ENCODE measurements at regions not wholly inside any gene's neighbourhood (a gene's known extent, or its start where the extent isn't known, plus 50 kb on each side); places are given as distances from the start of the nearest gene placed in this dataset.

DNA sequence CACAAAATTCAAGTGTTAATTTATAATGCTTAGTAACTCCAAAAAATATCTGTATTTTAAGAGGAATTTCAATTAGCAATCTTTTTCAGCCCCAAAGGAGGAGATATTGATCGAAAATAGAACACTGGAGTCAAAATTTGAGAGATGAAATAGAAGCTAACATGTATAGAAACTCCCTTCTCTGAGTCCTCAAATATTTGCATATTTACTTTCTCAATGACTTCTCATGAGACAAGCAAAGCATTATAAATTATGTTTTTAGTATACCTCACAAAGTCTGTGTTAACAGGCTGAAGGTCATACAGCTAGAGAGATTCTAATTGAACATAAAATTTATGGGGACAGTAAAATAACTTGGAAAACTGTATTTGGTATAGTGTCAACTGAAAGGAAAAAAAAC, 260.5 kb downstream of the GPAM start:
- TF ChIP-seq EP300 (IDR thresholded peaks at IDR 0.05) (no peak), POLR2AphosphoS5 (IDR thresholded peaks at IDR 0.05) (no peak), POLR2A (IDR thresholded peaks at IDR 0.05) (no peak)
- TF ChIP-seq, protein P1, sequence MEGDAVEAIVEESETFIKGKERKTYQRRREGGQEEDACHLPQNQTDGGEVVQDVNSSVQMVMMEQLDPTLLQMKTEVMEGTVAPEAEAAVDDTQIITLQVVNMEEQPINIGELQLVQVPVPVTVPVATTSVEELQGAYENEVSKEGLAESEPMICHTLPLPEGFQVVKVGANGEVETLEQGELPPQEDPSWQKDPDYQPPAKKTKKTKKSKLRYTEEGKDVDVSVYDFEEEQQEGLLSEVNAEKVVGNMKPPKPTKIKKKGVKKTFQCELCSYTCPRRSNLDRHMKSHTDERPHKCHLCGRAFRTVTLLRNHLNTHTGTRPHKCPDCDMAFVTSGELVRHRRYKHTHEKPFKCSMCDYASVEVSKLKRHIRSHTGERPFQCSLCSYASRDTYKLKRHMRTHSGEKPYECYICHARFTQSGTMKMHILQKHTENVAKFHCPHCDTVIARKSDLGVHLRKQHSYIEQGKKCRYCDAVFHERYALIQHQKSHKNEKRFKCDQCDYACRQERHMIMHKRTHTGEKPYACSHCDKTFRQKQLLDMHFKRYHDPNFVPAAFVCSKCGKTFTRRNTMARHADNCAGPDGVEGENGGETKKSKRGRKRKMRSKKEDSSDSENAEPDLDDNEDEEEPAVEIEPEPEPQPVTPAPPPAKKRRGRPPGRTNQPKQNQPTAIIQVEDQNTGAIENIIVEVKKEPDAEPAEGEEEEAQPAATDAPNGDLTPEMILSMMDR (IDR thresholded peaks at IDR 0.05), result no peak
- H3K27ac ChIP-seq, result no peak overlapping the region
- no peaks in the 10 kb centered on the region for H3K4me1 ChIP-seq
- no peak for ATAC-seq (ENCODE audit: low FRiP score in 2 of 2)
- H3K4me3 ChIP-seq, result no peak overlapping the region
- H3K9me3 ChIP-seq, result no peaks in the 10 kb centered on the region
- WGBS, 2 donors, result 55 to 58% methylated on average over 1 of the region's 1 CpG
- H3K36me3 ChIP-seq, result no peaks in the 10 kb centered on the region
- H3K27me3 ChIP-seq, result no peaks in the 10 kb centered on the region
- DNase-seq, result no peak

DNA sequence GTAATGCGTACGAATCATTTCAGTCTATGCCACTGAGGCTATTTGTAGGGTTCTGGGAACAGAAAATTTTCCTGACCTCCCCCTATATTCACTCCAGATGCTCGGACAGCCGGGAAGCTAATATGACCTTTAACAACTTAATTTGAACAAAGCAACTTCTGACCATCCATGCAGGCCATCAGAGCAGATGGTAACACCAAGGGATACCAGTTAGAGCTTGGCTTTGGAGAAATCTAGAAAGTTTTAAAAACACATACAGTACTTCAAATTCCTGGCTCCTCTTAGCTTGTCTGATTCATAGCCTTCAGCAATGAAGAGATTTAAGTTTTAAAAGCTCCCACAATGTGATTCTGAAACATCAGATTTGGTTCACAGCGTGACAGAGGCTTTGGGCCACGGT, 257.3 kb downstream of the GPAM start:
- 77 to 86% methylated on average over 6 of the region's 6 CpGs for WGBS, 2 donors
- TF ChIP-seq EP300 (IDR thresholded peaks at IDR 0.05) (no peak), POLR2A (IDR thresholded peaks at IDR 0.05) (no peak), POLR2AphosphoS5 (IDR thresholded peaks at IDR 0.05) (no peak)
- TF ChIP-seq, protein P1 (IDR thresholded peaks at IDR 0.05), result no peak
- H3K27me3 ChIP-seq, result no peaks in the 10 kb centered on the region
- H3K4me3 ChIP-seq, result no peak overlapping the region
- H3K27ac ChIP-seq, result no peak overlapping the region
- ATAC-seq (ENCODE audit: low FRiP score in 2 of 2), result no peak
- no peaks in the 10 kb centered on the region for H3K36me3 ChIP-seq
- no peaks in the 10 kb centered on the region for H3K9me3 ChIP-seq
- no peaks in the 10 kb centered on the region for H3K4me1 ChIP-seq
- DNase-seq, result no peak

DNA sequence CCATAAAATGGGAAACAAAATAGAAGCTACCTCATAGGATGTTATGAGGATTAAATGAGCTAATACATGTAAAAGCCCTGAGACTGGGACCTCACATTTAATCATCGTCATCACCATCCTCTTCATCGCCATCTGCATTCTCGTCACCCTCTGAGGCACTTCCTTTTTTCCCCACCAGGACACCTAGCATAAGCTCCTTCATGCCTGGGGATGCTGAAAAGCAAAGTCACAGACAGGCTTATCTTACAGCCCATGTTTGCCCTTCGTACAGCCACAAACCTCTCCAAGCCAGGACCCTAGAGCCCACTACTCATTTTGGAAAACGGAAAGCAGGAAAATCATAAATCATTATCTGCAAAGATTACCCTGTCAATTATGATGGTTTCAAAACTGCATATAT, 249.6 kb downstream of the GPAM start:
- WGBS, 2 donors, result 67 to 68% methylated on average over 5 of the region's 5 CpGs
- no peak overlapping the region for H3K27ac ChIP-seq
- H3K4me1 ChIP-seq, result no peaks in the 10 kb centered on the region
- no peak for ATAC-seq (ENCODE audit: low FRiP score in 2 of 2)
- H3K36me3 ChIP-seq, result no peaks in the 10 kb centered on the region
- no peaks in the 10 kb centered on the region for H3K27me3 ChIP-seq
- no peak overlapping the region for H3K4me3 ChIP-seq
- H3K9me3 ChIP-seq, result no peaks in the 10 kb centered on the region
- no peak for DNase-seq
- no peak for TF ChIP-seq POLR2A (IDR thresholded peaks at IDR 0.05)
- no peak for TF ChIP-seq POLR2AphosphoS5 (IDR thresholded peaks at IDR 0.05)
- TF ChIP-seq, protein P1 (IDR thresholded peaks at IDR 0.05), result no peak
- TF ChIP-seq EP300 (IDR thresholded peaks at IDR 0.05), result no peak

DNA sequence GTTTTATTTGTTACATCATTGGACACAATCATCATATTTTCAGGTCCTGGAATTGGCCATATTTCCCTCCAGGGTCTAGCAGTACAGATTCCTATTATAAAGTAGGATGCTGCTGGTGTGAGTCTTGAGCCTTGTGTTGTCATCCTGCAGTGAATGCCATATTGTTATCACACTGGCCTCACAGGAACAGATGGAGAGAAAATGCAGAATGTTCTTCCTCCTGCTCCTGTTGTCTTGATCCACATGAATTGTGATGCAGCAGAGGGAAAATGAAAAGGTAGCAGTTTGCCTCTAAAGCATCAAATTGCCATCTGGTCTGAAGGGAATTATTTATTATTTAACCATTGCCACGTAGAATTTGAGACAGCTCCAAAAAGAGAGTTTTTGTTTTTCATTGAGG, 248.6 kb downstream of the GPAM start:
- no peak for TF ChIP-seq POLR2A (IDR thresholded peaks at IDR 0.05)
- TF ChIP-seq, protein P1 (IDR thresholded peaks at IDR 0.05), result no peak
- no peak for TF ChIP-seq POLR2AphosphoS5 (IDR thresholded peaks at IDR 0.05)
- TF ChIP-seq EP300 (IDR thresholded peaks at IDR 0.05), result no peak
- DNase-seq (no peak), ATAC-seq (ENCODE audit: low FRiP score in 2 of 2) (no peak)
- H3K9me3 ChIP-seq, result no peaks in the 10 kb centered on the region
- no peaks in the 10 kb centered on the region for H3K4me1 ChIP-seq
- H3K27ac ChIP-seq, result no peak overlapping the region
- no peaks in the 10 kb centered on the region for H3K36me3 ChIP-seq
- no peaks in the 10 kb centered on the region for H3K27me3 ChIP-seq
- 81 to 96% methylated on average over 1 of the region's 1 CpG for whole genome bisulfite sequencing, 2 donors
- H3K4me3 ChIP-seq, result no peak overlapping the region

DNA sequence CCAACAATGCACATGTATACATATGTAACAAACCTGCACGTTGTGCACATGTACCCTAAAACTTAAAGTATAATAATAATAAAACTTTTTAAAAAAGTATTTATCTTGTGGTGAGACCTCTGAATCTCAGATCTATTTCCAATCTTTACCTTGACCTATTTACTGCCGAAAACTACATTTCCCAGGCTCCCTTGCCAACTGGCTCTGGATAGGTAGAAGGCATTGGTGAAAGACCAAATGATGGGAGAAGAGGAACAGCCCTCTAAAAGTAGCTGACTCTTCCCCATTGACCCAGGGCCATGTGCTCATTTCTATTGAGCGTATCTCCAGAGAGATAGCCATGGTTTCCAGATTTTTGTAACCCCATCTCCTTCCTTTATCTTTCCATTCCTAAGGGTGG, 247.4 kb downstream of the GPAM start:
- no peak overlapping the region for H3K4me3 ChIP-seq
- no peaks in the 10 kb centered on the region for H3K9me3 ChIP-seq
- H3K27ac ChIP-seq, result no peak overlapping the region
- ATAC-seq (ENCODE audit: low FRiP score in 2 of 2) (no peak), DNase-seq (no peak)
- H3K4me1 ChIP-seq, result no peaks in the 10 kb centered on the region
- no peaks in the 10 kb centered on the region for H3K36me3 ChIP-seq
- TF ChIP-seq POLR2A (IDR thresholded peaks at IDR 0.05) (no peak), EP300 (IDR thresholded peaks at IDR 0.05) (no peak), POLR2AphosphoS5 (IDR thresholded peaks at IDR 0.05) (no peak)
- TF ChIP-seq, protein P1 (IDR thresholded peaks at IDR 0.05), result no peak
- 83 to 84% methylated on average over 3 of the region's 3 CpGs for WGBS, 2 donors
- no peaks in the 10 kb centered on the region for H3K27me3 ChIP-seq

Measured in upper lobe of left lung (tissue), 6 donors.